HFF-Myc (cell line): ENCODE measurements at regions not wholly inside any gene's neighbourhood (a gene's known extent, or its start where the extent isn't known, plus 50 kb on each side); places are given as distances from the start of the nearest gene placed in this dataset.
"Not testable (repeated sequence)": the region's sequence is repeated elsewhere in the genome, so short reads cannot be mapped to it uniquely, and the experiment has no call there.

Source experiments
- DNase-seq: peaks from one replicate; pipeline ENCODE4 v3.0.0-alpha.2; 2011; ENCODE audit warnings: low read depth; ENCODE audit errors: extremely low read depth
- H3K4me3 ChIP-seq: replicated peaks from 2 replicates; pipeline ENCODE4 v1.5.1; 2011; ENCODE audit warnings: low read depth, mild to moderate bottlenecking, control low read depth, low read length
- TF ChIP-seq, protein P1 (sequence below): IDR thresholded peaks from 2 replicates; pipeline ENCODE4 v1.5.1; 2012; ENCODE audit warnings: mild to moderate bottlenecking, low read depth, low read length, control low read depth; ENCODE audit errors: missing control alignments

DNA sequence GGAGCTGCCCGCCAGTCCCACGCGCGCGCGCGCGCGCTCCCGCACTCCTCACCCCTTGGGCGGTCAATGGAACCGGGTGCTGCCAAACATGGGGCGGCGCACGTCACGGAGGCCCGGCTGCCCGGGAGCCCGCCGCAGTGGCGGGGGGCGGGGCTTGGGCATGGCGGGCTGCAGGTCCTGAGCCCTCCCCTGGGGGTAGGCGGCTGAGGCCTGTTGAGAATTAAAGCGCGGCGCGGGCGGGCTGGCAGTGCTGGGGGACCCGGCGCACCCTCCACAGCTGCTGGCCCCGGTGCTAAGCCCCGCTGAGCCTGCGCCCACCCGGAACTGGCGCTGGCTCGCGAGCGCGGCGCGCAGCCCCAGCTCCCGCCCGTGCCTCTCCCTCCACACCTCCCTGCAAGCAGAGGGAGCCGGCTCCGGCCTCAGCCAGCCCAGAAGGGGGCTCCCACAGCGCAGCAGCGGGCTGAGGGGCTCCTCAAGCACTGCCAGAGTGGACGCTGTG is 634.2 kb downstream of the ANKRD7 start:
- no peak overlapping the region for H3K4me3 ChIP-seq
- TF ChIP-seq, protein P1, sequence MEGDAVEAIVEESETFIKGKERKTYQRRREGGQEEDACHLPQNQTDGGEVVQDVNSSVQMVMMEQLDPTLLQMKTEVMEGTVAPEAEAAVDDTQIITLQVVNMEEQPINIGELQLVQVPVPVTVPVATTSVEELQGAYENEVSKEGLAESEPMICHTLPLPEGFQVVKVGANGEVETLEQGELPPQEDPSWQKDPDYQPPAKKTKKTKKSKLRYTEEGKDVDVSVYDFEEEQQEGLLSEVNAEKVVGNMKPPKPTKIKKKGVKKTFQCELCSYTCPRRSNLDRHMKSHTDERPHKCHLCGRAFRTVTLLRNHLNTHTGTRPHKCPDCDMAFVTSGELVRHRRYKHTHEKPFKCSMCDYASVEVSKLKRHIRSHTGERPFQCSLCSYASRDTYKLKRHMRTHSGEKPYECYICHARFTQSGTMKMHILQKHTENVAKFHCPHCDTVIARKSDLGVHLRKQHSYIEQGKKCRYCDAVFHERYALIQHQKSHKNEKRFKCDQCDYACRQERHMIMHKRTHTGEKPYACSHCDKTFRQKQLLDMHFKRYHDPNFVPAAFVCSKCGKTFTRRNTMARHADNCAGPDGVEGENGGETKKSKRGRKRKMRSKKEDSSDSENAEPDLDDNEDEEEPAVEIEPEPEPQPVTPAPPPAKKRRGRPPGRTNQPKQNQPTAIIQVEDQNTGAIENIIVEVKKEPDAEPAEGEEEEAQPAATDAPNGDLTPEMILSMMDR, result no peak
- DNase-seq, result no peak

DNA sequence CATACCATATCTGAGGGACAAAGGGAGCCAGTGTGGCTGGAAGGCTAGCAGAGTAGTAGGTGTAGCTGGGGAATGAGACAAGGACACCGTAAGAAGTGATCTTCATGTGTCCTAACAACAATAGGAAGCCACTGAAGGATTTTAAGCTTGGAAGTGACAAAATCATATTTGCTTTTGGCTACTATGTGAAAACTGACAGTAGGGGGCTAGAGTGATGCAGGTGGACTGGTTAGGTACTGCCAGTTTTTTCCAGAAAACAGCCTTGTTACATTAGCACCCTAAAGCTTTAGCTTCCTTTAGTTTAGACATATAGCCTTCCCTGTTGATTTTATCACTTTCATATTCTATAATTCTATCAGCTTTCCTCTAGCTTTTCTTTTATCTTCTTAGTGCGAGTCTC is 637.1 kb downstream of the ANKRD7 start:
- TF ChIP-seq, protein P1, result no peak
- no peak overlapping the region for H3K4me3 ChIP-seq
- DNase-seq, result no peak

DNA sequence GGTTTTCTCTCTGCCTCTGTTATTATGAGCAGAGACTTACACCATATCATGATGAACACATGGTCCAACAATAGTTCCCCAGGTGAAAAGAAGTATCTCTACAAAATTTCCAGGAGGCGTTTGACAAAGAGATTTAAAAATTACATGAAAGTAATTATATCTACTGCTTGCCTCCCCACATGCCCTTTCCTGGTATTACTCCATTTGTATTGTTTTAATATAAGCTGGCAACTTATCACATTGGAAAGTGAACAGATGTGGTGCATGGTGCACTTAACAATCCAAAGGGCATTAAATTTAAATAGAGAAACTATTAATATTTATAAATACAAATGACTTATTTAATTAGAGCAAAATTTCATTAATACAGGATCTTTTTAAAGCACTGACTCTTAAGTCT is 638.2 kb downstream of the ANKRD7 start:
- H3K4me3 ChIP-seq, result no peak overlapping the region
- TF ChIP-seq, protein P1, result no peak
- no peak for DNase-seq

DNA sequence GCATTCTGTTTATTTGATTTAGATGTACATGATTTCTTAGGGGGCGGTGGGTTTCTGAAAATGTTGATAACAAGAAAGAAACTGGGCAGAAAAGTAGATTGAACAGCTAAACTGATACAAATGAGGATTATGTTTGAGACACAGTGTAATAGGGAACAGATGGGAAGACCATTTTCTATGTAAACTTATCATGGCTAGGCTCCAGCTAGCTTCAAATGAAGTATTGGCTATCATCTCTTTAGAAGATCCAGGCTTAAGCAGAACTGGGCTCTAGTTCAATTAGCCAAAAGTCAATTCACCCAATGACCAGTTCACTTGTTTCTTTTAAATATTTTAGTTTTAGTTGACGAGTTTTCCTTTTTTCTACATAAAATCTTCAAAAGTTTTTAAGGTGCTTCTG is 639.5 kb downstream of the ANKRD7 start:
- TF ChIP-seq, protein P1, result no peak
- no peak for DNase-seq
- H3K4me3 ChIP-seq, result no peak overlapping the region

DNA sequence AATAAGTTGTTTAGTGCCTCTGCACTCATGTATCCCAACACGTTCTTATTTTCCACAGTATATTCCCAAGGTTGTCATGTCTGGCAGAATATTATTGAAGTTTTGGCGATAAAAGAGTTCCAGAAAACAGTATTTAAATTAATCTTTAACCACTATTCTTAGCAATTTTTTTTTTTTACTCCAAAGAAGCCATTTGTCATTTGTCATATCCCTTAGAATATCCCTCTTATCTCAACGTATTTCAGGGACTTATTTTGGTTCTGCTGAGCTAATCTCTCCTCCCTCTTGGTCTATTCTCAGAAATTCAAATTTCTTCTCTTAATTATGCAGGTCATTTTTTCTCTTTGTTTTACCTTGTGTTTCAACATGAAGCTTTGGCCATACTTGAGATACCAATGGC is 643.4 kb downstream of the ANKRD7 start:
- no peak overlapping the region for H3K4me3 ChIP-seq
- DNase-seq, result no peak
- TF ChIP-seq, protein P1, result no peak

DNA sequence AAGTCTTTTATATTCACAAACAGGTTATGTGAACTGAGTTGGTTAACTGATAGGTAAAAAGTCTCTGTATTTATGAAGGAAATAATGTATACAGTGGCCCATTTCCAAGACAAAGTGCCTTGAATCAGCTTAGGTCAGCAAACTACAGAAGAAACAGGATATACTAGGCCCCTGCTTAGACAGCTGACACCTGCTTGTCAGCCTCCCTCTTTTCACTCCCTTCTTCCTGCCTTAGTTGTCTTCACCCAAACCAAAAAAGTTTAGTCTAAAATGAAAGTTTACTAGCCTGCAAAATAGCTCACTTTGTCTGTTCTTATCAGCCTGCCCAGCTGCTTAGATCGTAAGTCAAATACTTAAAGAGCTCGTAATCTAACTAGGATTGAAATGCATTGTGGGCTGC is 644.6 kb downstream of the ANKRD7 start:
- not testable (repeated sequence) for H3K4me3 ChIP-seq, DNase-seq

DNA sequence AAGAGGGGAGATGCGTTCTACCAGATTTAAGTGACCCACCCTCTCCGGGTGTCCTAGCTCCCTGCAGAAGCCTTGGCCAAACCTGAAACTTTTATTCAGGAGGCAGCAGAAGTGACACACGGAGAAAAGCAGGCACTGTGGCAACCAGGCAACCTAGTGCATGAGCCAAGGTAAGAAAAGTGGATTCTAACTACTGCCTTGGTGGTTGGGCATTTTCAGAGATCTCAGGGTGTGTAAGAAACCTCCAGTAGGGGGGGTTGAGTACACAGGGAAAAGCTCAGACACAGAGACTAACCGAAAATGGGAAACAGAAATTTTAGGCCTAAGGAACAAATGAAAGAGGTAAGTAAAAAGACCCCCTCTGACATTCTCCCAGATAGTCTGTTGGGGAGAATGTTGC is 645.7 kb downstream of the ANKRD7 start:
- TF ChIP-seq, protein P1, result no peak
- no peak overlapping the region for H3K4me3 ChIP-seq
- DNase-seq, result no peak

DNA sequence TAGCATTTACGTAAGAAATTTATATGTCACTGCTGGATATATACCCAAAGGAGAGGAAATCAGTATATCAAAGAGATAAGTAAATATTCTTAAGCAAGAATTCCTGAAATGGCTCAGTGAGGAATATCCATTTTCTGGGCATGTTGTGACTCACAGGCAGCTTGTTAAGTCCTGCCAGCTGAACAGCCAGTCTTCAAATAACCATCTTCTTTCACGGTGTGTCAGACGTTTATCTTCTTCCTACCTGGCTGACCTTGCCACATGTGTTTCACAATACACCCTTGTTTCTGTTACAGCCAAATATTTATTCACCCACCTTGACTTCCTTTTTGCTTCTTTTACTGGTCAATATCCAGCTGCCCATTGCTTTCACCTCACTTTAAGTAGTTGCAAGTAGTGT is 648.1 kb downstream of the ANKRD7 start:
- TF ChIP-seq, protein P1, result no peak
- H3K4me3 ChIP-seq, result no peak overlapping the region
- no peak for DNase-seq
